Osteoblast (primary cell): ENCODE measurements at regions not wholly inside any gene's neighbourhood (a gene's known extent, or its start where the extent isn't known, plus 50 kb on each side); places are given as distances from the start of the nearest gene placed in this dataset.
A peak's percentile ranks its signal among the peaks of the same experiment; 100 is the strongest.

ENCODE experiments used
- DNase-seq: peaks from one replicate; pipeline ENCODE4 v3.0.0; 2011; ENCODE audit warnings: low spot score, mixed read lengths; ENCODE audit not compliant: insufficient read length; ENCODE audit errors: missing footprints
- H2AFZ ChIP-seq: 2 replicates; pipeline ENCODE4 v1.6.0; 2011; ENCODE audit warnings: mild to moderate bottlenecking, low read length
- H3K27ac ChIP-seq: 2 replicates; pipeline ENCODE4 v1.5.1; 2011; ENCODE audit warnings: mild to moderate bottlenecking, low read depth, low read length, moderate library complexity
- H3K27me3 ChIP-seq: 2 replicates; pipeline ENCODE4 v1.6.0; 2012; ENCODE audit warnings: mild to moderate bottlenecking, control low read depth, inconsistent platforms, low read length, moderate library complexity; ENCODE audit not compliant: insufficient read depth
- H3K36me3 ChIP-seq: 2 replicates; pipeline ENCODE4 v1.5.1; 2011; ENCODE audit warnings: mild to moderate bottlenecking, low read length, control low read depth, moderate library complexity; ENCODE audit not compliant: insufficient read depth
- H3K4me1 ChIP-seq: 2 replicates; pipeline ENCODE4 v1.5.1; 2011; ENCODE audit warnings: mild to moderate bottlenecking, low read length, control low read depth, moderate library complexity; ENCODE audit not compliant: insufficient read depth
- H3K4me2 ChIP-seq: 2 replicates; pipeline ENCODE4 v1.6.0; 2011; ENCODE audit warnings: mild to moderate bottlenecking, low read length; ENCODE audit not compliant: insufficient read depth
- H3K4me3 ChIP-seq: fragments of 200-600 bp; sonication (generic); 3 replicates; pipeline ENCODE4 v1.5.1; 2012; ENCODE audit warnings: mild to moderate bottlenecking, low read length, inconsistent platforms; ENCODE audit not compliant: insufficient read depth
- H3K79me2 ChIP-seq: 2 replicates; pipeline ENCODE4 v1.6.0; 2012; ENCODE audit warnings: mild to moderate bottlenecking, low read length, control low read depth, inconsistent platforms; ENCODE audit not compliant: insufficient read depth
- H3K9me3 ChIP-seq: 2 replicates; pipeline ENCODE4 v1.5.1; 2011; ENCODE audit warnings: low read depth, low read length, control low read depth
- H4K20me1 ChIP-seq: 2 replicates; pipeline ENCODE4 v1.6.0; 2012; ENCODE audit warnings: mild to moderate bottlenecking, low read length, control low read depth; ENCODE audit not compliant: insufficient read depth
- TF ChIP-seq, protein P1 (sequence below): IDR thresholded peaks from 2 replicates; pipeline ENCODE4 v1.5.1; 2011; ENCODE audit warnings: mild to moderate bottlenecking, low read depth, low read length, moderate library complexity; ENCODE audit errors: extremely low read depth

DNA sequence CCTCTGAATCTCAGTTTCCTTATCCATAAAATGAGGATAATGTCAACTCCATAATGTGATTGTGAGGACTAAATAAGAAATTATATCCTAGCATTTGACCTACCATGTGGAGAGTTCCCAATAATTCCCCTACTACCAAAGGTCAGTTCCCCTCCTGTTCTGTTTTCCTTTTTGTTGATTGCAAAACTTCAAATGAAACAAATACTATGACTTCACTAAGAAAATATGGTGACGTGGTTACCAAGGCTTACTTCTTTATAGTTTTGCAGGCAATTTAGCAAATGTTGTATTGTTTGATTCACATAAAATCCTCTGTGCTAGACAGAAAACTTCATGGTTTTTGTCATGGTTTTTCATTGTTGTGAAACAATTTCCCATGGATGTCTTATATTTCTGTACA lies 153.8 kb upstream of the RORA start:
- Histone ChIP-seq H3K36me3 (no peaks in the 10 kb centered on the region), H3K79me2 (no peaks in the 10 kb centered on the region), H3K9me3 (no peaks in the 10 kb centered on the region), H3K4me3 (peak overlapping the region; percentile 5), H4K20me1 (no peaks in the 10 kb centered on the region), H2AFZ (peak overlapping the region; percentile 51), H3K4me1 (peaks cover 9% of the 10 kb centered on the region), H3K27ac (peak overlapping the region; percentile 85), H3K4me2 (peak overlapping the region; percentile 54), H3K27me3 (peaks cover 6% of the 10 kb centered on the region)
- peak; percentile 35 for DNase-seq
- TF ChIP-seq, protein P1, sequence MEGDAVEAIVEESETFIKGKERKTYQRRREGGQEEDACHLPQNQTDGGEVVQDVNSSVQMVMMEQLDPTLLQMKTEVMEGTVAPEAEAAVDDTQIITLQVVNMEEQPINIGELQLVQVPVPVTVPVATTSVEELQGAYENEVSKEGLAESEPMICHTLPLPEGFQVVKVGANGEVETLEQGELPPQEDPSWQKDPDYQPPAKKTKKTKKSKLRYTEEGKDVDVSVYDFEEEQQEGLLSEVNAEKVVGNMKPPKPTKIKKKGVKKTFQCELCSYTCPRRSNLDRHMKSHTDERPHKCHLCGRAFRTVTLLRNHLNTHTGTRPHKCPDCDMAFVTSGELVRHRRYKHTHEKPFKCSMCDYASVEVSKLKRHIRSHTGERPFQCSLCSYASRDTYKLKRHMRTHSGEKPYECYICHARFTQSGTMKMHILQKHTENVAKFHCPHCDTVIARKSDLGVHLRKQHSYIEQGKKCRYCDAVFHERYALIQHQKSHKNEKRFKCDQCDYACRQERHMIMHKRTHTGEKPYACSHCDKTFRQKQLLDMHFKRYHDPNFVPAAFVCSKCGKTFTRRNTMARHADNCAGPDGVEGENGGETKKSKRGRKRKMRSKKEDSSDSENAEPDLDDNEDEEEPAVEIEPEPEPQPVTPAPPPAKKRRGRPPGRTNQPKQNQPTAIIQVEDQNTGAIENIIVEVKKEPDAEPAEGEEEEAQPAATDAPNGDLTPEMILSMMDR = no peak

DNA sequence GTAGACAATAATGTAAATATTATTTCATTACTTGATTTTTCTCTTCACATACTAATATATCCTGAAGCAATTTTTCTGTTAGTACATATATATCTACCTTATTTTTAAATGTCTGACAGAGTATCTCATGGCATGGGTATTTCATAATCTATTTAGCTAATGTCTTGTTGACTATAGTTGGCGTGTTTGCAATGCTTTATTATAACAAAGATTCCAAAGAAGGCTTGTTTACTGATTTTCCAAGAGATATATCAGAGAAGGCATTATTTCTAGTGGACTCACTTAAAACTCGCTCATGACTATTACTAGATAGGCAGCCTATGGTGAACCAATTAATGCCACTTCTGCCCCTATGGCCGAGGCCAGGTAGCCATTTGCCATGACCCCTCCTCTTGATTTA lies 152.4 kb upstream of the RORA start:
- TF ChIP-seq, protein P1 = no peak
- Histone ChIP-seq H3K4me2 (no peak overlapping the region), H3K27me3 (peaks cover 6% of the 10 kb centered on the region), H3K9me3 (no peaks in the 10 kb centered on the region), H2AFZ (no peak overlapping the region), H3K27ac (no peak overlapping the region), H3K36me3 (no peaks in the 10 kb centered on the region), H3K4me1 (peaks cover 9% of the 10 kb centered on the region), H3K79me2 (no peaks in the 10 kb centered on the region), H4K20me1 (no peaks in the 10 kb centered on the region), H3K4me3 (no peak overlapping the region)
- DNase-seq = no peak

DNA sequence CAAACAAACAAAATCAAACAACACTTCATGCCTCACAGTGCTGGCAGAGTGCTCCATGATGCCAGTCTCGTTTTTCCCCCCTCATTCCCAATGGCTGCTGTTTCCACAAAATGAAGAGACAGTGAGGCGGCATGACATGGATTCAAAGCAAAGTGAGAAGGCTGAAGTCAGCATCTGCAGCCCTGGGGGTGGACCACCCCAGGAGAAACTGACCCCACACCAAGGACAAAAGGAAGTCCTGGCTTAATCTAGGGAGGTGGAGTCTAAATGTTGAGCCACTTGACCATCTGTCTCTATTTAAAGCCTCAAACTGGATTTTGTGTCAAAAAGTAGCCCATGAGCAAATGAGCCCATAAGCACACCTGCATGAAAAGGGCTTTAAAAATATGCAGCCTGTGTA lies 151.2 kb upstream of the RORA start:
- TF ChIP-seq, protein P1 = no peak
- no peak overlapping the region for H3K4me2 ChIP-seq
- no peak overlapping the region for H3K4me3 ChIP-seq
- DNase-seq = no peak
- H3K27ac ChIP-seq = no peak overlapping the region
- peaks cover 9% of the 10 kb centered on the region for H3K4me1 ChIP-seq
- peaks cover 6% of the 10 kb centered on the region for H3K27me3 ChIP-seq
- H2AFZ ChIP-seq = no peak overlapping the region
- H3K36me3 ChIP-seq = no peaks in the 10 kb centered on the region
- H4K20me1 ChIP-seq = no peaks in the 10 kb centered on the region
- H3K79me2 ChIP-seq = no peaks in the 10 kb centered on the region
- H3K9me3 ChIP-seq = no peaks in the 10 kb centered on the region

DNA sequence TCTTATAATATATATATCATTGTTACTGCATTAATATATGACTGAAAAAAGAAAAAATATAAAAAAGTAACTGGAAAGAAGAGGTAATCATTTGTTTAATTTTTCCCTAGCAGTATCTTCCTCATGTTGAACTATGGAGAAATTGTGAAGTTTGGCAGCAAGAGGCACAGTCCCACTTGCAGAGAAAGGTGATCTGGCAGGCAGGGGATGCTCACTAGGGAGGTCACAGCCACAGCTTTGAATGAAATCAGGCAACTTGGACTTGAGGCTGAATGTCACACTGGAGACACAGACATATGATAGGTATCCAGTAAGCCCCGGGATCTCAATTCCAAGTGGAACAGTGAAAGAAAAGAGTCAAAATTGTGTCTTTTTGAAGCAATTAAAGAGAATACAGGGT lies 149.9 kb upstream of the RORA start:
- H3K9me3 ChIP-seq = no peaks in the 10 kb centered on the region
- no peaks in the 10 kb centered on the region for H3K36me3 ChIP-seq
- H2AFZ ChIP-seq = no peak overlapping the region
- peaks cover 9% of the 10 kb centered on the region for H3K4me1 ChIP-seq
- H3K4me2 ChIP-seq = no peak overlapping the region
- no peaks in the 10 kb centered on the region for H3K79me2 ChIP-seq
- no peak for DNase-seq
- H3K27me3 ChIP-seq = peaks cover 6% of the 10 kb centered on the region
- no peaks in the 10 kb centered on the region for H4K20me1 ChIP-seq
- no peak overlapping the region for H3K27ac ChIP-seq
- TF ChIP-seq, protein P1 = no peak
- no peak overlapping the region for H3K4me3 ChIP-seq
